Right atrium auricular region (tissue), 2 donors: ENCODE measurements at regions not wholly inside any gene's neighbourhood (a gene's known extent, or its start where the extent isn't known, plus 50 kb on each side); places are given as distances from the start of the nearest gene placed in this dataset.

ENCODE experiments used
- DNase-seq: peaks from one replicate; pipeline ENCODE4 v3.0.0-alpha.2; 2019; ENCODE audit warnings: low spot score
- H3K27ac ChIP-seq, 2 donors: fragments of 200-600 bp; sonication (generic); 1 replicate in 1 of 2; 2 replicates in 1 of 2; pipeline ENCODE4 v1.5.1; 2016 to 2019
- H3K27me3 ChIP-seq, 2 donors: fragments of 200-600 bp; sonication (generic); one replicate each; pipeline versions ENCODE4 v1.5.1 to v1.6.0; 2017 to 2019
- H3K36me3 ChIP-seq: fragments of 200-600 bp; sonication (generic); one replicate; pipeline ENCODE4 v1.5.1; 2016
- H3K4me1 ChIP-seq, 2 donors: fragments of 200-600 bp; sonication (generic); one replicate each; pipeline versions ENCODE4 v1.5.1 to v1.6.0; 2017 to 2019
- H3K4me3 ChIP-seq, 2 donors: fragments of 200-600 bp; sonication (generic); 1 replicate in 1 of 2; 2 replicates in 1 of 2; pipeline ENCODE4 v1.5.1; 2017 to 2019; ENCODE audit warnings: mild to moderate bottlenecking in 1 of 2, moderate library complexity in 1 of 2
- H3K9me3 ChIP-seq, 2 donors: fragments of 200-600 bp; sonication (generic); one replicate each; pipeline ENCODE4 v1.5.1; 2019
- CTCF ChIP-seq, 2 donors: fragments of 200-600 bp; sonication (generic); IDR thresholded peaks; one replicate each; pipeline ENCODE4 v1.5.1; 2019; ENCODE audit warnings: antibody characterized with exemption in 2 of 2

GRCh38 chr4:136741468-136741867 lies 790.8 kb downstream of the PCDH18 start:
- no peak overlapping the region for H3K27ac ChIP-seq
- H3K4me1 ChIP-seq, result no peaks in the 10 kb centered on the region
- peaks cover 0 to 7% of the 10 kb centered on the region in 2 donors for H3K9me3 ChIP-seq
- DNase-seq, result no peak
- no peak overlapping the region for H3K4me3 ChIP-seq
- TF ChIP-seq CTCF (IDR thresholded peaks at IDR 0.05), result no peak
- H3K36me3 ChIP-seq, result no peaks in the 10 kb centered on the region
- H3K27me3 ChIP-seq, result no peaks in the 10 kb centered on the region

- no peaks in the 10 kb centered on the region for H3K4me1 ChIP-seq
- TF ChIP-seq CTCF (IDR thresholded peaks at IDR 0.05), result no peak
- no peak overlapping the region for H3K4me3 ChIP-seq
Measured at GRCh38 chr4:136740326-136740725, 792.0 kb downstream of the PCDH18 start.

GRCh38 chr4:136737066-136737465 lies 795.2 kb downstream of the PCDH18 start:
- Histone ChIP-seq H3K4me1 (no peaks in the 10 kb centered on the region), H3K36me3 (no peaks in the 10 kb centered on the region), H3K9me3 (no peaks in the 10 kb centered on the region), H3K27ac (no peak overlapping the region), H3K27me3 (no peaks in the 10 kb centered on the region), H3K4me3 (no peak overlapping the region)
- DNase-seq, result no peak
- no peak for TF ChIP-seq CTCF (IDR thresholded peaks at IDR 0.05)

More at GRCh38 chr4:136740326-136740725, 792.0 kb downstream of the PCDH18 start:
- no peak for DNase-seq
- Histone ChIP-seq H3K36me3 (no peaks in the 10 kb centered on the region), H3K9me3 (peaks cover 0 to 7% of the 10 kb centered on the region in 2 donors), H3K27ac (no peak overlapping the region), H3K27me3 (no peaks in the 10 kb centered on the region)

- Histone ChIP-seq H3K9me3 (no peaks in the 10 kb centered on the region), H3K27ac (no peak overlapping the region), H3K4me1 (no peaks in the 10 kb centered on the region), H3K27me3 (no peaks in the 10 kb centered on the region), H3K36me3 (no peaks in the 10 kb centered on the region), H3K4me3 (no peak overlapping the region)
- DNase-seq, result no peak
- TF ChIP-seq CTCF (IDR thresholded peaks at IDR 0.05), result no peak
Measured at GRCh38 chr4:136731025-136731424, 801.3 kb downstream of the PCDH18 start.

GRCh38 chr4:136725286-136726081 lies 806.8 kb downstream of the PCDH18 start:
- Histone ChIP-seq H3K9me3 (no peaks in the 10 kb centered on the region), H3K27me3 (no peaks in the 10 kb centered on the region), H3K4me1 (no peaks in the 10 kb centered on the region), H3K27ac (no peak overlapping the region), H3K4me3 (no peak overlapping the region), H3K36me3 (no peaks in the 10 kb centered on the region)
- no peak for DNase-seq
- no peak for TF ChIP-seq CTCF (IDR thresholded peaks at IDR 0.05)

GRCh38 chr4:136713140-136713539 lies 819.2 kb downstream of the PCDH18 start:
- no peak for TF ChIP-seq CTCF (IDR thresholded peaks at IDR 0.05)
- Histone ChIP-seq H3K4me3 (no peak overlapping the region), H3K36me3 (no peaks in the 10 kb centered on the region), H3K27me3 (no peaks in the 10 kb centered on the region), H3K4me1 (no peaks in the 10 kb centered on the region), H3K9me3 (no peaks in the 10 kb centered on the region), H3K27ac (no peak overlapping the region)
- DNase-seq, result no peak
